GM18951 (cell line): ENCODE measurements at regions not wholly inside any gene's neighbourhood (a gene's known extent, or its start where the extent isn't known, plus 50 kb on each side); places are given as distances from the start of the nearest gene placed in this dataset.

ENCODE experiments used
- POLR2A ChIP-seq: IDR thresholded peaks from 4 replicates; pipeline ENCODE4 v1.6.1; 2011; ENCODE audit warnings: mild to moderate bottlenecking; ENCODE audit not compliant: insufficient read length, insufficient read depth; ENCODE audit errors: extremely low read depth
- in situ Hi-C: fragments of 300-500 bp; cut with MboI; formaldehyde crosslinking; loops from one replicate; pipeline ENCODE4 v1.12.0; 2022; ENCODE audit warnings: low sequenced_read_pairs, mixed read lengths, inconsistent platforms; ENCODE audit not compliant: unreplicated experiment

GRCh38 chr16:73804456-73804855 is 492.2 kb upstream of the PSMD7 start:
- in situ Hi-C loops: no loop called here
- no peak for TF ChIP-seq POLR2A

- no peak for TF ChIP-seq POLR2A
- in situ Hi-C loops: no loop called here
These were observed 498.1 kb upstream of the PSMD7 start for GRCh38 chr16:73798471-73798870.

GRCh38 chr16:73797115-73797514 is 499.5 kb upstream of the PSMD7 start:
- TF ChIP-seq POLR2A: no peak
- in situ Hi-C loops: no loop called here

GRCh38 chr16:73796241-73796640 is 500.4 kb upstream of the PSMD7 start:
- no peak for TF ChIP-seq POLR2A
- in situ Hi-C loops: no loop called here

- in situ Hi-C loops: no loop called here
These were observed 501.6 kb upstream of the PSMD7 start for GRCh38 chr16:73794994-73795393.

GRCh38 chr16:73793871-73794437 is 502.7 kb upstream of the PSMD7 start:
- no peak for TF ChIP-seq POLR2A

More at GRCh38 chr16:73794994-73795393, 501.6 kb upstream of the PSMD7 start:
- no peak for TF ChIP-seq POLR2A

GRCh38 chr16:73793260-73793659 is 503.4 kb upstream of the PSMD7 start:
- TF ChIP-seq POLR2A: no peak
- in situ Hi-C loops: no loop called here

More at GRCh38 chr16:73793871-73794437, 502.7 kb upstream of the PSMD7 start:
- in situ Hi-C loops: no loop called here

GRCh38 chr16:73792199-73793020 is 504.2 kb upstream of the PSMD7 start:
- no peak for TF ChIP-seq POLR2A
- in situ Hi-C loops: no loop called here

- in situ Hi-C loops: no loop called here
- no peak for TF ChIP-seq POLR2A
These were observed 515.3 kb upstream of the PSMD7 start for GRCh38 chr16:73781297-73781696.

- in situ Hi-C loops: no loop called here
- no peak for TF ChIP-seq POLR2A
These were observed 517.7 kb upstream of the PSMD7 start for GRCh38 chr16:73778887-73779286.

GRCh38 chr16:73775841-73776388 is 520.7 kb upstream of the PSMD7 start:
- no peak for TF ChIP-seq POLR2A
- in situ Hi-C loops: no loop called here

GRCh38 chr16:73771196-73772064 is 525.2 kb upstream of the PSMD7 start:
- in situ Hi-C loops: no loop called here
- no peak for TF ChIP-seq POLR2A

- TF ChIP-seq POLR2A: no peak
- in situ Hi-C loops: no loop called here
These were observed 527.8 kb upstream of the PSMD7 start for GRCh38 chr16:73768786-73769203.
